ENCODE measurements at regions not wholly inside any gene's neighbourhood (a gene's known extent, or its start where the extent isn't known, plus 50 kb on each side); places are given as distances from the start of the nearest gene placed in this dataset.

GRCh38 chr3:182470187-182470586 lies 323.1 kb upstream of the ATP11B start:
- Histone ChIP-seq H3K4me1 (ENCODE audit: control insufficient read depth, insufficient read depth, low read length) (no peaks in the 10 kb centered on the region), H3K27ac (ENCODE audit: low read length) (no peak overlapping the region), H3K9me3 (ENCODE audit: control insufficient read depth, insufficient read depth, low read depth, low read length) (no peaks in the 10 kb centered on the region), H3K4me3 (ENCODE audit: low read depth in 2 of 2, low read length in 2 of 2) (no peak overlapping the region), H3K36me3 (ENCODE audit: control insufficient read depth, insufficient read depth, low read length) (no peaks in the 10 kb centered on the region), H3K27me3 (ENCODE audit: control insufficient read depth, insufficient read depth, low read length) (no peaks in the 10 kb centered on the region)
- in situ Hi-C loops (cut with HindIII; ENCODE audit: low pct_unique_long_range_greater_than_20kb, low sequenced_read_pairs) (no loop called here), intact Hi-C loops (cut with micrococcal nuclease; ENCODE audit: unreplicated experiment) (no loop called here)
- CTCF ChIA-PET = no interaction called here
- ATAC-seq (no peak), DNase-seq (ENCODE audit: low read depth, low spot score) (no peak)
- TF ChIP-seq, protein P1, sequence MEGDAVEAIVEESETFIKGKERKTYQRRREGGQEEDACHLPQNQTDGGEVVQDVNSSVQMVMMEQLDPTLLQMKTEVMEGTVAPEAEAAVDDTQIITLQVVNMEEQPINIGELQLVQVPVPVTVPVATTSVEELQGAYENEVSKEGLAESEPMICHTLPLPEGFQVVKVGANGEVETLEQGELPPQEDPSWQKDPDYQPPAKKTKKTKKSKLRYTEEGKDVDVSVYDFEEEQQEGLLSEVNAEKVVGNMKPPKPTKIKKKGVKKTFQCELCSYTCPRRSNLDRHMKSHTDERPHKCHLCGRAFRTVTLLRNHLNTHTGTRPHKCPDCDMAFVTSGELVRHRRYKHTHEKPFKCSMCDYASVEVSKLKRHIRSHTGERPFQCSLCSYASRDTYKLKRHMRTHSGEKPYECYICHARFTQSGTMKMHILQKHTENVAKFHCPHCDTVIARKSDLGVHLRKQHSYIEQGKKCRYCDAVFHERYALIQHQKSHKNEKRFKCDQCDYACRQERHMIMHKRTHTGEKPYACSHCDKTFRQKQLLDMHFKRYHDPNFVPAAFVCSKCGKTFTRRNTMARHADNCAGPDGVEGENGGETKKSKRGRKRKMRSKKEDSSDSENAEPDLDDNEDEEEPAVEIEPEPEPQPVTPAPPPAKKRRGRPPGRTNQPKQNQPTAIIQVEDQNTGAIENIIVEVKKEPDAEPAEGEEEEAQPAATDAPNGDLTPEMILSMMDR (IDR thresholded peaks at IDR 0.05) = no peak
- no peak for TF ChIP-seq SIN3A (IDR thresholded peaks at IDR 0.05; ENCODE audit: borderline replicate concordance, insufficient read depth, low read depth, low read length)
- TF ChIP-seq, protein P2, sequence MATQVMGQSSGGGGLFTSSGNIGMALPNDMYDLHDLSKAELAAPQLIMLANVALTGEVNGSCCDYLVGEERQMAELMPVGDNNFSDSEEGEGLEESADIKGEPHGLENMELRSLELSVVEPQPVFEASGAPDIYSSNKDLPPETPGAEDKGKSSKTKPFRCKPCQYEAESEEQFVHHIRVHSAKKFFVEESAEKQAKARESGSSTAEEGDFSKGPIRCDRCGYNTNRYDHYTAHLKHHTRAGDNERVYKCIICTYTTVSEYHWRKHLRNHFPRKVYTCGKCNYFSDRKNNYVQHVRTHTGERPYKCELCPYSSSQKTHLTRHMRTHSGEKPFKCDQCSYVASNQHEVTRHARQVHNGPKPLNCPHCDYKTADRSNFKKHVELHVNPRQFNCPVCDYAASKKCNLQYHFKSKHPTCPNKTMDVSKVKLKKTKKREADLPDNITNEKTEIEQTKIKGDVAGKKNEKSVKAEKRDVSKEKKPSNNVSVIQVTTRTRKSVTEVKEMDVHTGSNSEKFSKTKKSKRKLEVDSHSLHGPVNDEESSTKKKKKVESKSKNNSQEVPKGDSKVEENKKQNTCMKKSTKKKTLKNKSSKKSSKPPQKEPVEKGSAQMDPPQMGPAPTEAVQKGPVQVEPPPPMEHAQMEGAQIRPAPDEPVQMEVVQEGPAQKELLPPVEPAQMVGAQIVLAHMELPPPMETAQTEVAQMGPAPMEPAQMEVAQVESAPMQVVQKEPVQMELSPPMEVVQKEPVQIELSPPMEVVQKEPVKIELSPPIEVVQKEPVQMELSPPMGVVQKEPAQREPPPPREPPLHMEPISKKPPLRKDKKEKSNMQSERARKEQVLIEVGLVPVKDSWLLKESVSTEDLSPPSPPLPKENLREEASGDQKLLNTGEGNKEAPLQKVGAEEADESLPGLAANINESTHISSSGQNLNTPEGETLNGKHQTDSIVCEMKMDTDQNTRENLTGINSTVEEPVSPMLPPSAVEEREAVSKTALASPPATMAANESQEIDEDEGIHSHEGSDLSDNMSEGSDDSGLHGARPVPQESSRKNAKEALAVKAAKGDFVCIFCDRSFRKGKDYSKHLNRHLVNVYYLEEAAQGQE (IDR thresholded peaks at IDR 0.05; ENCODE audit: insufficient read depth in 1 of 2, low read depth in 2 of 2, low read length in 1 of 2) = no peak
- no peak for TF ChIP-seq TCF7L2 (IDR thresholded peaks at IDR 0.05; ENCODE audit: low read depth, low read length)
- TF ChIP-seq POLR2AphosphoS5 (IDR thresholded peaks at IDR 0.05; ENCODE audit: low read depth, low read length) = no peak
- no TSS peak for BruUV-seq (replicated peaks)
- POLR2A ChIA-PET = no interaction called here

DNA sequence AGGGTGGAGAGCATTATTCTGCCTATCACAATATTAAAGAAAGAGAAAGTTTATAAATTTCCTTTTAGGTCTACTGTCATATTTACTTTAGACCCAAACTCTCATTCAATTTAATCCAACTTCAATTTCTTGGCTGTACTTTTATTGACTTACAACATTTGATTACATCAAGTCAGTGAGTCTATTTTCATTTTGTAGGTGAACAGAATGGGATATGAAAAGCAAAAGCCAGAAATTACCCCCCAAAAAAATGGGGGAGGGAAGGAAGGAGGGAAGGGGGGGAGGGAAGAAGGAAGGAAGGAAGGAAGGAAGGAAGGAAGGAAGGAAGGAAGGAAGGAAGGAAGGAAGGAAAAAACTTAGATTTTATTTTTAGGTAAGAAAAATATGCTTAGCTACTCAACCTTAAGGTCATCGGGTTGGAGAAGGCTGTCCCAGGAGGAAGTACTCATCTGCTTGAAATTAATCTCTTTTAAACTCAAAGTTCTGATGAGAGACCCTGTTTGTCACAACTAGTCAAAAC lies 320.1 kb upstream of the ATP11B start:
- no TSS peak for BruUV-seq (replicated peaks)
- TF ChIP-seq, protein P2 (IDR thresholded peaks at IDR 0.05; ENCODE audit: insufficient read depth in 1 of 2, low read depth in 2 of 2, low read length in 1 of 2) = no peak
- TF ChIP-seq POLR2AphosphoS5 (IDR thresholded peaks at IDR 0.05; ENCODE audit: low read depth, low read length) = no peak
- Histone ChIP-seq H3K9me3 (ENCODE audit: control insufficient read depth, insufficient read depth, low read depth, low read length) (no peaks in the 10 kb centered on the region), H3K27me3 (ENCODE audit: control insufficient read depth, insufficient read depth, low read length) (no peaks in the 10 kb centered on the region), H3K36me3 (ENCODE audit: control insufficient read depth, insufficient read depth, low read length) (no peaks in the 10 kb centered on the region), H3K4me3 (ENCODE audit: low read depth in 2 of 2, low read length in 2 of 2) (no peak overlapping the region), H3K27ac (ENCODE audit: low read length) (no peak overlapping the region), H3K4me1 (ENCODE audit: control insufficient read depth, insufficient read depth, low read length) (no peaks in the 10 kb centered on the region)
- ChIA-PET CTCF (no interaction called here), POLR2A (no interaction called here)
- intact Hi-C loops (cut with micrococcal nuclease; ENCODE audit: unreplicated experiment) (no loop called here), in situ Hi-C loops (cut with HindIII; ENCODE audit: low pct_unique_long_range_greater_than_20kb, low sequenced_read_pairs) (no loop called here)
- DNase-seq (ENCODE audit: low read depth, low spot score) (no peak), ATAC-seq (no peak)

Measured in Panc1 (cell line).